Vagina (tissue), 2 donors: ENCODE measurements at regions not wholly inside any gene's neighbourhood (a gene's known extent, or its start where the extent isn't known, plus 50 kb on each side); places are given as distances from the start of the nearest gene placed in this dataset.

ENCODE experiments used
- DNase-seq, 2 donors: peaks; one replicate each; pipeline ENCODE4 v3.0.0-alpha.2; 2017; ENCODE audit errors: extremely low spot score in 2 of 2
- H3K27ac ChIP-seq: fragments of 200-600 bp; sonication (generic); one replicate; pipeline ENCODE4 v1.5.1; 2019
- H3K27me3 ChIP-seq: fragments of 200-600 bp; sonication (generic); one replicate; pipeline ENCODE4 v1.5.1; 2019
- H3K36me3 ChIP-seq, 2 donors: fragments of 200-600 bp; sonication (generic); one replicate each; pipeline ENCODE4 v1.5.1; 2017 to 2019
- H3K4me1 ChIP-seq: fragments of 200-600 bp; sonication (generic); one replicate; pipeline ENCODE4 v1.5.1; 2019
- H3K4me3 ChIP-seq, 2 donors: fragments of 200-600 bp; sonication (generic); 1 replicate in 1 of 2; 2 replicates in 1 of 2; pipeline ENCODE4 v1.5.1; 2016 to 2019
- H3K9me3 ChIP-seq: fragments of 200-600 bp; sonication (generic); one replicate; pipeline ENCODE4 v1.5.1; 2019
- POLR2A ChIP-seq, 2 donors: fragments of 450-650 bp; IDR thresholded peaks; one replicate each; pipeline ENCODE4 v1.6.1; 2017; ENCODE audit warnings: antibody characterized with exemption in 2 of 2, mild to moderate bottlenecking in 2 of 2, moderate library complexity in 2 of 2
- POLR2AphosphoS5 ChIP-seq, 2 donors: sonication (generic); formaldehyde crosslinking; IDR thresholded peaks; one replicate each; pipeline ENCODE4 v1.9.0; 2017; ENCODE audit warnings: antibody characterized with exemption in 2 of 2, mild to moderate bottlenecking in 2 of 2, low read depth in 1 of 2; ENCODE audit not compliant: insufficient read depth in 1 of 2
- intact Hi-C: fragments of 100-400 bp; cut with DNase I; formaldehyde crosslinking; loops from one replicate; pipeline ENCODE4 v1.15.1; 2023
- TF ChIP-seq, protein P1 (sequence below), 3 experiments: fragments of 450-650 bp in 2 of 3; fragments of 200-600 bp in 1 of 3; sonication (generic) in 1 of 3; IDR thresholded peaks; one replicate each; pipeline ENCODE4 v1.5.1; 2017 to 2019; ENCODE audit warnings: antibody characterized with exemption in 3 of 3, mild to moderate bottlenecking in 2 of 3, moderate library complexity in 2 of 3

DNA sequence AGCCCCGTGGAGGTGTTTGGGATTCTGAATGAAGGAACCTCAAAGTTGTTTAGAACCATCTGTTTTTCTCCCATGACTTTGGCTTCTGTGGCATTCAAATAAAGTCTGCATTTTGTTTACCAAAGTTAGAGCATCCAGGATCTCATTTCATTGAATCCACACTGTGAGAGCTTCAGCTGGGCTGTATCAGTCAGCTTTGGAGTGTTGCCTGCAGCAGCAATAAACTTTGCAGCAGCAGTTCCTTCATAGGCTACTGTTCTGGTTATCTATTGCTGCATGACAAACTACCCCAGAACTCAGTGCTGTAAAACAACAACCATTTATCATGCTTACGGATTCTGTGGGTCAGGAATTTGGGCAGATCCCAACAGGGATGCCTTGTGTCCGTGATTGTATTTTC, 1575.2 kb upstream of the LRRTM3 start:
- intact Hi-C loops: no loop called here
- Histone ChIP-seq H3K27me3 (no peaks in the 10 kb centered on the region), H3K4me1 (no peaks in the 10 kb centered on the region), H3K4me3 (no peak overlapping the region), H3K9me3 (no peaks in the 10 kb centered on the region), H3K36me3 (no peaks in the 10 kb centered on the region), H3K27ac (no peak overlapping the region)
- DNase-seq: no peak
- TF ChIP-seq POLR2A (IDR thresholded peaks at IDR 0.05) (no peak), POLR2AphosphoS5 (IDR thresholded peaks at IDR 0.05; ENCODE audit: insufficient read depth in 1 of 2, low read depth in 1 of 2) (no peak)
- TF ChIP-seq, protein P1, sequence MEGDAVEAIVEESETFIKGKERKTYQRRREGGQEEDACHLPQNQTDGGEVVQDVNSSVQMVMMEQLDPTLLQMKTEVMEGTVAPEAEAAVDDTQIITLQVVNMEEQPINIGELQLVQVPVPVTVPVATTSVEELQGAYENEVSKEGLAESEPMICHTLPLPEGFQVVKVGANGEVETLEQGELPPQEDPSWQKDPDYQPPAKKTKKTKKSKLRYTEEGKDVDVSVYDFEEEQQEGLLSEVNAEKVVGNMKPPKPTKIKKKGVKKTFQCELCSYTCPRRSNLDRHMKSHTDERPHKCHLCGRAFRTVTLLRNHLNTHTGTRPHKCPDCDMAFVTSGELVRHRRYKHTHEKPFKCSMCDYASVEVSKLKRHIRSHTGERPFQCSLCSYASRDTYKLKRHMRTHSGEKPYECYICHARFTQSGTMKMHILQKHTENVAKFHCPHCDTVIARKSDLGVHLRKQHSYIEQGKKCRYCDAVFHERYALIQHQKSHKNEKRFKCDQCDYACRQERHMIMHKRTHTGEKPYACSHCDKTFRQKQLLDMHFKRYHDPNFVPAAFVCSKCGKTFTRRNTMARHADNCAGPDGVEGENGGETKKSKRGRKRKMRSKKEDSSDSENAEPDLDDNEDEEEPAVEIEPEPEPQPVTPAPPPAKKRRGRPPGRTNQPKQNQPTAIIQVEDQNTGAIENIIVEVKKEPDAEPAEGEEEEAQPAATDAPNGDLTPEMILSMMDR (IDR thresholded peaks at IDR 0.05): no peak

DNA sequence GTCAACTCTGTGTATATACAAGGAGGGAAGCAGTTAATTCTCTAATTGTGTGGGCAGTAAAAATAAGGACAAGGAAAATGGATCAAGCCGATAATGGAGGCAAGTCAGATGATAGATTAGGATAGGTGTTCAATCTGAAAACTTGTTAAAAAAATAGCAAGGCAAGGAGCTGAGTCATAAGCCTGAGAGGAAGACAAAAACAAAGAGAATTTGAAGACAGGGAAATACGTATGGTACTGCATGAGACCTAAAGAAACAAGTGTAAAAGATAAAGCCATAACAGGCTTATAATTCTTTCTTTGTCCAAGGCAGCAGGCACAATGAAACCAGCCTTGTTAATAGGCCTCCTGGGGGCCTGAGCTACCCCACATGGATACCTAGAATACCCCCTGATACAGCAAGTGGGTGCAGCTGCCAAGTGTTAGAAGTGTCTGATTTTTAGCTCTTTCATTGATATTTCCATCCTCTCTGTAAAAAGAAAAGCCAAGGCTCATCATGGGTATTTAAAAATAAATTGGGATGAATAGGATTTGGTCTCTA, 1570.6 kb upstream of the LRRTM3 start:
- no peak for DNase-seq
- Histone ChIP-seq H3K27me3 (no peaks in the 10 kb centered on the region), H3K27ac (no peak overlapping the region), H3K4me3 (no peak overlapping the region), H3K36me3 (no peaks in the 10 kb centered on the region), H3K9me3 (no peaks in the 10 kb centered on the region), H3K4me1 (no peaks in the 10 kb centered on the region)
- intact Hi-C loops: no loop called here
- TF ChIP-seq POLR2AphosphoS5 (IDR thresholded peaks at IDR 0.05; ENCODE audit: insufficient read depth in 1 of 2, low read depth in 1 of 2) (no peak), POLR2A (IDR thresholded peaks at IDR 0.05) (no peak)
- TF ChIP-seq, protein P1 (IDR thresholded peaks at IDR 0.05): no peak

DNA sequence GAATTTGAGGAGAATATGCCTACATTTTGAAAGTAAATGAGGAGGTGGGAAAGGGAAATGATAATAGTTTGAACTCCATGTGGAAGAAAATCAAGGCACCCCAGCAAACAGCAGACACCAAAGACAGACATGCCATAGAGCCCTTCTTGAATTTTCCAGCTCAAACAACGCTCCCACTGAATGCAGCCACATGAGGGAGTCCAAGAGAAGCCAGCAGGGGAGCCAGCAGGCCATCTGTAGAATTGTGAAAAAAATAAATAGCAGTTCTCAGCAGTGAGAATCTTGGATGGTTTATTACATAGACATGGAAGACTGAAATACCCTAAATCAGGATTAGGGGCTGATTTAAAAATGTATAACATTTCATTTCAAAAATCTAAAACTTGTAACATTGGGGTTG, 1567.3 kb upstream of the LRRTM3 start:
- H3K36me3 ChIP-seq: no peaks in the 10 kb centered on the region
- H3K27ac ChIP-seq: no peak overlapping the region
- TF ChIP-seq POLR2AphosphoS5 (IDR thresholded peaks at IDR 0.05; ENCODE audit: insufficient read depth in 1 of 2, low read depth in 1 of 2) (no peak), POLR2A (IDR thresholded peaks at IDR 0.05) (no peak)
- TF ChIP-seq, protein P1 (IDR thresholded peaks at IDR 0.05): no peak
- no peak for DNase-seq
- no peak overlapping the region for H3K4me3 ChIP-seq
- H3K9me3 ChIP-seq: no peaks in the 10 kb centered on the region
- intact Hi-C loops: no loop called here
- H3K4me1 ChIP-seq: no peaks in the 10 kb centered on the region
- H3K27me3 ChIP-seq: no peaks in the 10 kb centered on the region

DNA sequence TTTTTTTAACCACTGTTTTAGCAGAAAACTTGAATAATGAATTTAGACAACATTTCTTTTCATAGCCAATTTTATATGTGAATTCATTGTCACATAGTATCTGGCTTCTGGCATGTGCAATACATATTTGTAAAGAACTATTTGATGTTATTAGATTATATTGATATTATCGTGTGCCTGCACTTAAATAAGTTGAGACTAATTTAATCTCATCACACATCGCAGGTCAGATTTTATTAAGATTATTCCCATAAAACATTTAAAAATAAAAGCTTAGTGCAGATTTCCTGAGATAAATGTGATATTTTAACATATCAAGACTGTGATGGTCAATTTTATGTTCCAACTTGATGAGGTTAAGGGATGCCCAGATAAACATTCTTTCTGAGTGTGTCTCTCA, 1565.3 kb upstream of the LRRTM3 start:
- H3K9me3 ChIP-seq: no peaks in the 10 kb centered on the region
- no peaks in the 10 kb centered on the region for H3K27me3 ChIP-seq
- no peaks in the 10 kb centered on the region for H3K36me3 ChIP-seq
- no peak overlapping the region for H3K27ac ChIP-seq
- no peak for DNase-seq
- H3K4me1 ChIP-seq: no peaks in the 10 kb centered on the region
- no peak overlapping the region for H3K4me3 ChIP-seq
- TF ChIP-seq, protein P1 (IDR thresholded peaks at IDR 0.05): no peak
- TF ChIP-seq POLR2A (IDR thresholded peaks at IDR 0.05) (no peak), POLR2AphosphoS5 (IDR thresholded peaks at IDR 0.05; ENCODE audit: insufficient read depth in 1 of 2, low read depth in 1 of 2) (no peak)
- intact Hi-C loops: no loop called here

DNA sequence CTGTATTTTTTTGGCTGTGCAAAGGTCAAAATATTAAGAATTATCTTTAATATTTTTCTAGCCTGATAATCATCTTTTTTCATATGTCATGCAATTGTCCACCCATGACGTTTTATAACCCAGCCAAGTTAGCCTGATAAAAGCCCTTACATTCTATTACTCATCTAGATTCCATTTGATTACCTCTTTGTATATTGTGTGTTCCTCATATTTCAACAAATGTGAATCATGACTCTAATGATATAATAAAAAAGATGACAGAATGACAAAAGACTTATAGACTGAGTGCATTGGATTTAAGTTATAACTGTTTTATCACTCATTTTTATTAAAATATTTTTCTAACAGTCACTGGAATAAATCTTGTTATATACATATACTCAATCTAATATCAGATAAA, 1560.0 kb upstream of the LRRTM3 start:
- H3K27me3 ChIP-seq: no peaks in the 10 kb centered on the region
- no peak overlapping the region for H3K4me3 ChIP-seq
- intact Hi-C loops: no loop called here
- H3K9me3 ChIP-seq: no peaks in the 10 kb centered on the region
- TF ChIP-seq, protein P1 (IDR thresholded peaks at IDR 0.05): no peak
- TF ChIP-seq POLR2AphosphoS5 (IDR thresholded peaks at IDR 0.05; ENCODE audit: insufficient read depth in 1 of 2, low read depth in 1 of 2) (no peak), POLR2A (IDR thresholded peaks at IDR 0.05) (no peak)
- no peak for DNase-seq
- H3K4me1 ChIP-seq: no peaks in the 10 kb centered on the region
- no peaks in the 10 kb centered on the region for H3K36me3 ChIP-seq
- no peak overlapping the region for H3K27ac ChIP-seq
